Activated naive CD4-positive, alpha-beta T cell treated with Interleukin-2 at 50 U/mL for 16 hours (primary cell): ENCODE measurements at regions not wholly inside any gene's neighbourhood (a gene's known extent, or its start where the extent isn't known, plus 50 kb on each side); places are given as distances from the start of the nearest gene placed in this dataset.
"Not testable (repeated sequence)": the region's sequence is repeated elsewhere in the genome, so short reads cannot be mapped to it uniquely, and the experiment has no call there.

ENCODE experiments used
- DNase-seq: peaks from one replicate; pipeline ENCODE4 v3.0.0-alpha.2; 2020

GRCh38 chr6:137810554-137811120 is 56.4 kb upstream of the TNFAIP3 start:
- DNase-seq: no peak

GRCh38 chr6:137811121-137811915 is 55.7 kb upstream of the TNFAIP3 start:
- DNase-seq: peak; percentile 81

GRCh38 chr6:137811916-137812553 is 55.0 kb upstream of the TNFAIP3 start:
- no peak for DNase-seq

- no peak for DNase-seq
These were observed 53.6 kb upstream of the TNFAIP3 start for GRCh38 chr6:137813308-137813970.

- DNase-seq: not testable (repeated sequence)
These were observed 53.0 kb upstream of the TNFAIP3 start for GRCh38 chr6:137814030-137814429.

- no peak for DNase-seq
These were observed 51.4 kb upstream of the TNFAIP3 start for GRCh38 chr6:137815692-137816091.

GRCh38 chr6:137816133-137816579 is 50.9 kb upstream of the TNFAIP3 start:
- no peak for DNase-seq

GRCh38 chr6:137816688-137817618 is 50.1 kb upstream of the TNFAIP3 start:
- DNase-seq: no peak
